Vagina (tissue), 2 donors: ENCODE measurements at regions not wholly inside any gene's neighbourhood (a gene's known extent, or its start where the extent isn't known, plus 50 kb on each side); places are given as distances from the start of the nearest gene placed in this dataset.

Experiments
- POLR2A ChIP-seq, 2 donors: fragments of 450-650 bp; IDR thresholded peaks; one replicate each; pipeline ENCODE4 v1.6.1; 2017; ENCODE audit warnings: antibody characterized with exemption in 2 of 2, mild to moderate bottlenecking in 2 of 2, moderate library complexity in 2 of 2
- TF ChIP-seq, protein P1 (sequence below), 3 experiments: fragments of 450-650 bp in 2 of 3; fragments of 200-600 bp in 1 of 3; sonication (generic) in 1 of 3; IDR thresholded peaks; one replicate each; pipeline ENCODE4 v1.5.1; 2017 to 2019; ENCODE audit warnings: antibody characterized with exemption in 3 of 3, mild to moderate bottlenecking in 2 of 3, moderate library complexity in 2 of 3

DNA sequence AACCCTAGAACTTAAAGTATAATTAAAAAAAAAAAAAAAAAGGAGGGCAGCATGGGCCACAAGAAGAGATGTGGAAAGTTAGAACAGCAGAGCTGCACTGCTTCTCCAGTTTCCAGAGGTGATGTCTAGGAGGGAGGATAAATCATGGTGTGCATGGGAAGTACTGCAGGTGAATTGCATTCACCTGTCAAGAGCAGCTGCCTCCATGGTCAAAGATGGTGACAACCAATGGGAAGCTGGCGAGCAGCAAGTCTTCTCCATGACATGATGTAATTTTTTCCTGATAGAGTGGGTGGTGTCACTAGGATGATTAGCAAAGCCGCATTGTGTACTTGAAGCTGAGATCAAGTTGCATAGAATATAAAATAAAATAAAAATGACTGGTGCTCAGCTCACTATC lies 95.6 kb upstream of the HS3ST4 start:
- no peak for TF ChIP-seq POLR2A (IDR thresholded peaks at IDR 0.05)
- TF ChIP-seq, protein P1, sequence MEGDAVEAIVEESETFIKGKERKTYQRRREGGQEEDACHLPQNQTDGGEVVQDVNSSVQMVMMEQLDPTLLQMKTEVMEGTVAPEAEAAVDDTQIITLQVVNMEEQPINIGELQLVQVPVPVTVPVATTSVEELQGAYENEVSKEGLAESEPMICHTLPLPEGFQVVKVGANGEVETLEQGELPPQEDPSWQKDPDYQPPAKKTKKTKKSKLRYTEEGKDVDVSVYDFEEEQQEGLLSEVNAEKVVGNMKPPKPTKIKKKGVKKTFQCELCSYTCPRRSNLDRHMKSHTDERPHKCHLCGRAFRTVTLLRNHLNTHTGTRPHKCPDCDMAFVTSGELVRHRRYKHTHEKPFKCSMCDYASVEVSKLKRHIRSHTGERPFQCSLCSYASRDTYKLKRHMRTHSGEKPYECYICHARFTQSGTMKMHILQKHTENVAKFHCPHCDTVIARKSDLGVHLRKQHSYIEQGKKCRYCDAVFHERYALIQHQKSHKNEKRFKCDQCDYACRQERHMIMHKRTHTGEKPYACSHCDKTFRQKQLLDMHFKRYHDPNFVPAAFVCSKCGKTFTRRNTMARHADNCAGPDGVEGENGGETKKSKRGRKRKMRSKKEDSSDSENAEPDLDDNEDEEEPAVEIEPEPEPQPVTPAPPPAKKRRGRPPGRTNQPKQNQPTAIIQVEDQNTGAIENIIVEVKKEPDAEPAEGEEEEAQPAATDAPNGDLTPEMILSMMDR (IDR thresholded peaks at IDR 0.05), result no peak
